DMS153 (cell line): ENCODE measurements at regions not wholly inside any gene's neighbourhood (a gene's known extent, or its start where the extent isn't known, plus 50 kb on each side); places are given as distances from the start of the nearest gene placed in this dataset.

ENCODE experiments used
- DNase-seq: peaks from one replicate; lab custom pipeline; 2025; lab: John Stamatoyannopoulos, UW

GRCh38 chr10:78319841-78320240, 286.2 kb downstream of the RPS24 start:
- no peak for DNase-seq

DNA sequence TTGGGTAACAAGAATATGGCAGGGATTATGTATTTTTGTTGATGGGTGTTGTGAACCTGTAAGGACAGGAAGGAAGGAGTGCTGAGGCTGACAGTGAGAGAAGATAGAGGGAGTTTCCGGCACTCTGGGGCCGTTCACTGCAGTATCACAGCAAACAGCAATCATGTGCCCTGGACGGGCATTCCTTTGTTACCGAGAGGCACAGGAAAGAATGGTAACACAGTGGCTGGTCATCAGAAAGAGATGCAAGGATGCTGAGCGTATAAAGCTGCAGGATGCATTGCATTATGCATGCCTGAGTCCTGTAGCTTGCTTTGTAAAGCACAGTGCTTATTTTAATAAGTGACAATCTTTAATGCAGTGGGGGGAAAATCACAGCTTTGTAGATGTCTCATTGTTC, 286.8 kb downstream of the RPS24 start:
- no peak for DNase-seq

- DNase-seq: no peak
These were observed 287.3 kb downstream of the RPS24 start for GRCh38 chr10:78321000-78321399.

DNA sequence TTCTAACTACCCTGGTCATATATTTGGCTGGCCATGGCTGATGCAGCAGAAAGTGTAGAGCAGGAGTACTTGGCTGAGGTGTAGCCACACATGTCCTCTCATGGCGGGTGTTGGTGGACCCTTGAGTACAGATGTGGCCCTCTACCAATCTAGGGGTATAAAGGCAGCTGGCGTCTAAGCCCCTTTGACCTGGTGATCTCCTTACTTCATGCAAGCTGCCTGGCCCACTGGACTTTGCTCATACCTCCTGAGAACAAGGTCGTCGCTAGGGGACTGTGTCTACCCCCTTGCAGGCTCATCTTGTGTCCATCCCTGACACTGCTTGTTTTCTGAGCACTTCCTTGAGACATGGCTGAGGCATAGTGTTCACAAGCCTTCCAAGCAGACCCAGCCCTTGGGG, 287.8 kb downstream of the RPS24 start:
- DNase-seq: no peak

GRCh38 chr10:78326372-78326771, 292.7 kb downstream of the RPS24 start:
- DNase-seq: no peak

DNA sequence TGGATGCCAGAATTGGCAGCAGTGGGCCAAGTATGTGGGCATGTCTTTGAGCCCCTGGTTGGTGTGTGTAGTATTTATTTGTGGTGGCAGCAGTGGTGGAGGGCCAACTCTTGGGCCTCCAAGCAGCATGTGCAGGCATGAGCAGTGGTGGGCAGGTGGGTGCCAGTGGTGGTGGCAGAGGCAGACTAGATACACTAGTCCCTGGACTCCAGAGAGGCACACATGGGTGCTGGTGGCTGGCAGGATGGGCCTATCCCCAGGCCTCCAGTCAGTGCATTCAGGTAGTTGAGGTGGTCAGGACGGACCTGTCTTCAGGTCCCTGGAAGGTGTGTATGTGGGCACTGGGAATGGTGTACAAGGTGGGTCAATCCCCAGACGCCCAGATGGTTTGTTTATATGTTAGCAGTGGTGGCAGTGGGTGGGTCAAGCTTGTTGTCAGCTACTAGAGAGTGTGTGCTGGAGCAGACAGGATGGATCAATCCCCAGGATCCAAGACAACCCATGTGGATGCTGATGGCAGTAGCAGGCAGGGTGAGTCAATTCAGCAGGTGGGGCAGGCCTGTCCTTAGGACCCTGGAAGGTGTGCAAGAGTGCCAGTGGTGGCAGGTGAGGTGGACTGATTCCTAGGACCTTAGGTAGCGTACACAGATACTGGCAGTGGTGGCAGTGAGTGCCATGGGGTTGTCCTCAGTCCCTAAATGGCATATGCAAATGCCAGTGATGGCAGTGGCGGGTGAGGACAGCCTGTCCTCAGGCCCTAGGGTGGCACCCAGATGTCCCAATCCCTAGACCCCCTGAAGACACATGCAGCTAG, 294.3 kb downstream of the RPS24 start:
- no peak for DNase-seq

GRCh38 chr10:78328592-78329404, 295.1 kb downstream of the RPS24 start:
- DNase-seq: no peak

- DNase-seq: no peak
These were observed 297.2 kb downstream of the RPS24 start for GRCh38 chr10:78330884-78331283.

- DNase-seq: no peak
These were observed 297.8 kb downstream of the RPS24 start for GRCh38 chr10:78331391-78331922.

- no peak for DNase-seq
These were observed 298.3 kb downstream of the RPS24 start for GRCh38 chr10:78332012-78332411.

DNA sequence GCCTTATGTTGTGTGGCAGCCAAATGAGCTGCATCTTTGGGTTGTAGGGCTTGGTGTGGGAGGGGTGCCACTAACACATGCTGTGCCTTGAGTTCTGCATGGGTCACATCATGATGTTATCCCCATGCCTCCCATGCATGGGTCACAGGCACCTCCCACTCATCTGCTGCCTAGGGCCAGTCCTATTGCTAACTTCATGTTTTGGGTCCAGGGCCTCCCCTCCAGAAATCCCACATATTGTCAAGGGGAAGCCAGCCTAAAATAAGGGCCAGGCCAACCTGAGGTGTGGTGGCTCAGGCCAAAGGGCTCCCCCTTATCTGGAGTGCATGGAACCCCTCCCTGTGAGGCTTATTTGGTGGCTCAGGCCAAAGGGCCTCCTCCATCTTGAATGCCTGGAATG, 299.0 kb downstream of the RPS24 start:
- DNase-seq: no peak

- DNase-seq: no peak
These were observed 299.9 kb downstream of the RPS24 start for GRCh38 chr10:78333362-78334143.

GRCh38 chr10:78335371-78335690, 301.7 kb downstream of the RPS24 start:
- DNase-seq: no peak

DNA sequence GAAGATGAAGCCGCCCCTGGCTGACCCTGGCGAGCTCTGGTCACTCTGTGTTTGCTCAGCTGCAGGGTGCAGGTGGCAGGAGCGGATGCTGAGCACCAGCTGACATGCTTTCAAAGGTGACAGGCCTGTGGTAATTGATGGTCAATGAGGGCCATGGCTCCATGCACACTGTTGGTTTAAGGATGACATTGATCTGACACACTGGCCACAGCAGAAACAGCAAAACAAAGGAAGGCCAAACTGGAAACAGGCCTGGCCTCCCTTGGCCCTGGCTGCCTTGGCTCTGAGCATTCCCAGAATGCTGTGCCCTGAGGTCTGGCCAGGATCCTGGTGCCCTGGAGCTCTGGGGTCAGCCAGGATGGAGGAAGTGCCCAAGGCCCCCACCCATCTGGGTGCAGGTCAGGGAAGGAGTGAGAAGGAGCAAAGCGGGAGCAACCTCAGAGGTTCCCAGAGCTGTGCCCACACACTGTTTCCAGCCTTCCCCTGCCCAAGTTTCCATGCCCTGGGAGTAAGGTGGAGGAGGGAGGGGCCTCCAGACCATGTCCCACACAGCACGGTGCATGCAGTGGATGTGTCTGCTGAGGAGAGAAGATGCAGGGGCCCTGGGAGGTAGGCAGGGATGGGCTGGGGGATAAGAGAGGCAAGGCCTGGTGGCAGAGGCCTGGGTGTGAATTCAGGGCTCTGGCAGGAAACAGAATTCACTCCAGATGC, 302.2 kb downstream of the RPS24 start:
- DNase-seq: no peak

GRCh38 chr10:78336402-78336791, 302.7 kb downstream of the RPS24 start:
- no peak for DNase-seq

- no peak for DNase-seq
These were observed 303.4 kb downstream of the RPS24 start for GRCh38 chr10:78337016-78337415.

DNA sequence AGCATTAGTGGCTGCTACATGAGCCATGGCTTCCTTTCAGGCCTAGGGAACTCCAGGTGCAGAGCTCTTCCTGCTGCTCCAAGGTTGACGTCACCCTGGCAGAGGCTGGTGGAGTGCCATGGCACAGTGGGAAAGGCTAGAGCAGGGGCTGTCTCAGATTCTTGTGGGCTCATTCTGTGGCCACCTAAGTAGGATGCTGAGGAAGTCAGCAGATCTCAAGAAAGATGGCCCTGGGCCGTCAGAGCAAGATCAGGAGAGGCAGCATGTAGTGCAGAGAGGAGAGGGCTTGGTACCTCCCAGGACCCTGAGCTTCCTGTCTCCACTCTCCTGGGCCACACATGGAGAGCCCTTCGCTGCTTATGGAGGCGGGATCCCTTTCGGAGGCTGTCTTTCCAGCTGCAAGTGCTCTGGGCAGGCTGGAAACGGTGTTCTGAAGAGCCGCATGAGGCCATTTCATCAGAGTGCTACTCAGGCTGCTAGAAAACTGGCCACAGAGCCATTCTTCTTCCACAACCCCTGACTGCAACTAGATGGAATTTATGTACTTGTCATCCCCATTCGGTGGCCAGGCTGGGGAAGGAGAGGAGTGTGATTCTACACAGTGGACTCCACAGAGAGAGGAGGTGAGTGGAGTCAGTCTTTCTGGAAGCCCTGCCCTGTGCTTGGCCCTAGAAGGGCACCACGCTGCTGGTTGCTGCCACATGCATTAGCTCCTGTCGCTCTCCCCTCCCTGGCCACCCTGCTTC, 304.2 kb downstream of the RPS24 start:
- no peak for DNase-seq

GRCh38 chr10:78338717-78339116, 305.1 kb downstream of the RPS24 start:
- DNase-seq: no peak

DNA sequence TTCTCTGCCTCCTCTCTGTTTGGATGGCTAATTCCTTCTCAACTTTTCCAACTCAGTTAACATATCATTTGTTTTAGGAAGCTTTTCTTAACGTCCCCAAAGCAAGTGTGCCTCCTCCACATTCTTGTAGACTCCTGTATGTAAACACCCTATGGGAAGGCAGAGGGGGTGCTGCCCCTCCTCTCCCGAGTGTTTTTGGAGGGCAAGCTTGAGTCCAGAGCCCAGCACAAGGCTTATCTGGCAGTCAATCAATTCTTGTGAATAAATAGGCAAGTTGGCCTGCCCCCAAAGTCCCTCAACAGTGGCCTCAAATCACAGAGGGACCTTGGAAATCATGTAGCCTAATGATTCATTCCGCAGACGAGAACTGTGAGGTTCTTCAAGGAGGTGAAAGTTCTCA, 305.6 kb downstream of the RPS24 start:
- DNase-seq: no peak

DNA sequence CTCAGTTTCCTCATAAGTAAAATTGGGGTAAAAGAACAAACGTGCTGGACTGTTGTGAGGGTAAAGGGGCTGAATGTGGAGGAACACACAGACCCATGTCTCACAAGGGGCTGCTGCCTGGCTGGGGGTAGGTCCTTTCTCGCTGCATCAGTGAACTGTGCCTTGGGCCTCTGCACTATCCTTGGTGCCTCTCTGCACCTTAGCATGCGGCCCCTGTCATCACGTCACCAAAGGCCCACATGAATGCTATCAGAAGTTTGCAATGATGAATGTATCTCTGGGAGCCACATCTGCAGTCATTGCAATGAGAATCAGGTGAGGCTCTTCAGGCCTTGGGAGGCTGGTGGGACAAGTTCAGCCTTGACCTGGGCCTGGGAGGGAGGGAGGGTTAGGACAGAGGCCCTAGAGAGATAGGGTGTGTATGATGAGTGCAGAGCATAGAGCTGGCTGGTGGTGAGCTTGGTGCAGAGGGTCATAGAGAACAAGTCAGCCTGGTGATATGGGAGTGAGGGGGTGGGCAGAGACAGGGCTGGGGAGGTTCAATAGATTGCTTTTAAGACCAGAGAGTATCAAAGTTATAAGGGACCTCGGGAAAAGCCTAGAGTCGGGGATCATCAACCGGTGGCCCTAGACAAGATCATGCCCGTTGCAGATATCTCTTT, 308.4 kb downstream of the RPS24 start:
- no peak for DNase-seq
